HCT116 (cell line): ENCODE measurements at regions not wholly inside any gene's neighbourhood (a gene's known extent, or its start where the extent isn't known, plus 50 kb on each side); places are given as distances from the start of the nearest gene placed in this dataset.

Experiments used
- ATAC-seq: fragments of 200-7000 bp; cut with Tn5 transposase; 2 replicates; pipeline ENCODE4 v1.9.1; 2020; ENCODE audit warnings: mild to moderate bottlenecking, moderate library complexity
- BruUV-seq: library from RNA; stranded (reverse); fragments of 400-500 nt; replicated peaks from 2 replicates; lab custom pipeline; 2021; lab: Mats Ljungman, UMichigan
- CTCF ChIA-PET: fragments of 300-600 bp; sonication (Branson Sonifier 250); formaldehyde crosslinking; loops from one replicate; lab custom pipeline; 2021; ENCODE audit warnings: antibody characterized with exemption; lab: Charles Lee
- POLR2A ChIA-PET: fragments of 300-600, 350-600 bp; sonication (Branson Sonifier 250); formaldehyde crosslinking; loops from one replicate; lab custom pipeline; 2021; ENCODE audit warnings: antibody characterized with exemption; lab: Charles Lee
- RAD21 ChIA-PET, 2 experiments: fragments of 300-600 bp; sonication (Branson Sonifier 250); formaldehyde crosslinking; loops; one replicate each; lab custom pipeline; 2023; ENCODE audit warnings: low total read pairs in 2 of 2; ENCODE audit not compliant: uncharacterized antibody in 2 of 2, unreplicated experiment in 2 of 2, low non-redundant PET in 1 of 2; lab: Charles Lee
- DNase-seq: peaks from one replicate; pipeline ENCODE4 v3.0.0-alpha.2; 2010; ENCODE audit warnings: low read depth, low spot score
- H2AFZ ChIP-seq: fragments of 200-600 bp; shearing (Covaris generic), sonication (generic); 2 replicates; pipeline ENCODE4 v1.6.1; 2017; ENCODE audit warnings: low read depth, mixed run types, mixed read lengths, antibody characterized with exemption, low read length; ENCODE audit not compliant: poor library complexity, severe bottlenecking
- H3K27ac ChIP-seq: 2 replicates; pipeline ENCODE4 v1.5.1; 2012; ENCODE audit warnings: low read depth, low read length
- H3K27me3 ChIP-seq: fragments of 200-600 bp; sonication (generic); 2 replicates; pipeline ENCODE4 v1.6.1; 2016; ENCODE audit warnings: mixed run types, low read length, mixed read lengths; ENCODE audit not compliant: insufficient read depth
- H3K36me3 ChIP-seq, 2 experiments: fragments of 200-500 bp in 1 of 2; fragments of 200-600 bp in 1 of 2; sonication (Bioruptor generic) in 1 of 2; sonication (generic) in 1 of 2; 2 replicates each; pipeline versions ENCODE4 v1.5.1 to v1.6.1; 2014 to 2016; ENCODE audit warnings: low read length in 2 of 2, inconsistent platforms in 1 of 2, mixed read lengths in 1 of 2, mixed run types in 1 of 2; ENCODE audit not compliant: insufficient read depth in 2 of 2, control insufficient read depth in 1 of 2
- H3K4me1 ChIP-seq, 2 experiments: fragments of 200-600 bp in 1 of 2; sonication (generic) in 1 of 2; 2 replicates each; pipeline versions ENCODE4 v1.5.1 to v1.6.1; 2012 to 2017; ENCODE audit warnings: low read length in 2 of 2, inconsistent platforms in 1 of 2, mild to moderate bottlenecking in 1 of 2, mixed read lengths in 1 of 2, mixed run types in 1 of 2, moderate library complexity in 1 of 2; ENCODE audit not compliant: insufficient read depth in 2 of 2, control insufficient read depth in 1 of 2
- H3K4me2 ChIP-seq: fragments of 200-600 bp; sonication (generic); 2 replicates; pipeline ENCODE4 v1.6.1; 2017; ENCODE audit warnings: mixed run types, low read length, mixed read lengths
- H3K4me3 ChIP-seq, 2 experiments: fragments of 200-600 bp in 1 of 2; sonication (generic) in 1 of 2; replicated peaks in 1 of 2; 2 replicates each; pipeline ENCODE4 v1.5.1; 2011 to 2016; ENCODE audit warnings: low read length in 2 of 2, control low read depth in 1 of 2, low read depth in 1 of 2, mild to moderate bottlenecking in 1 of 2, mixed read lengths in 1 of 2, mixed run types in 1 of 2
- H3K79me2 ChIP-seq: fragments of 200-600 bp; sonication (generic); 2 replicates; pipeline ENCODE4 v1.6.1; 2017; ENCODE audit warnings: mild to moderate bottlenecking, mixed run types, low read length, moderate library complexity, mixed read lengths; ENCODE audit not compliant: insufficient read depth
- H3K9ac ChIP-seq: fragments of 200-600 bp; sonication (generic); 2 replicates; pipeline ENCODE4 v1.6.1; 2016; ENCODE audit warnings: low read length, mixed read lengths
- H3K9me2 ChIP-seq: fragments of 200-600 bp; sonication (generic), shearing (Covaris generic); 2 replicates; pipeline ENCODE4 v1.6.1; 2017; ENCODE audit warnings: mixed run types, mild to moderate bottlenecking, moderate library complexity; ENCODE audit not compliant: insufficient read depth
- H3K9me3 ChIP-seq, 2 experiments: fragments of 200-500 bp in 1 of 2; fragments of 200-600 bp in 1 of 2; sonication (Bioruptor generic) in 1 of 2; sonication (generic) in 1 of 2; 2 replicates each; pipeline ENCODE4 v1.6.1; 2014 to 2017; ENCODE audit warnings: low read length in 2 of 2, mixed read lengths in 2 of 2, inconsistent platforms in 1 of 2, low read depth in 1 of 2, mild to moderate bottlenecking in 1 of 2, mixed run types in 1 of 2, moderate library complexity in 1 of 2; ENCODE audit not compliant: control insufficient read depth in 1 of 2, insufficient read depth in 1 of 2
- H4K20me1 ChIP-seq: fragments of 200-600 bp; sonication (generic), shearing (Covaris generic); 2 replicates; pipeline ENCODE4 v1.6.1; 2017; ENCODE audit warnings: mixed run types, mild to moderate bottlenecking, moderate library complexity; ENCODE audit not compliant: insufficient read depth
- CBX3 ChIP-seq: IDR thresholded peaks from 2 replicates; pipeline ENCODE4 v1.6.1; 2012; ENCODE audit warnings: low read depth
- EGR1 ChIP-seq: IDR thresholded peaks from 2 replicates; pipeline ENCODE4 v1.6.1; 2012; ENCODE audit warnings: low read depth
- EZH2 ChIP-seq: fragments of 200-600 bp; sonication (generic); IDR thresholded peaks from 2 replicates; pipeline ENCODE4 v1.6.1; 2017; ENCODE audit warnings: antibody characterized with exemption, mixed run types
- FOSL1 ChIP-seq: IDR thresholded peaks from 2 replicates; pipeline ENCODE4 v1.6.1; 2012; ENCODE audit warnings: low read depth
- JUND ChIP-seq: IDR thresholded peaks from 2 replicates; pipeline ENCODE4 v1.6.1; 2012
- POLR2A ChIP-seq: IDR thresholded peaks from 2 replicates; pipeline ENCODE4 v1.7.0; 2011; ENCODE audit warnings: borderline replicate concordance; ENCODE audit not compliant: insufficient read depth, insufficient read length; ENCODE audit errors: extremely low read depth
- YY1 ChIP-seq: IDR thresholded peaks from 2 replicates; pipeline ENCODE4 v1.6.1; 2011; ENCODE audit warnings: low read length, low read depth, moderate library complexity, mild to moderate bottlenecking; ENCODE audit not compliant: insufficient replicate concordance; ENCODE audit errors: extremely low read depth
- ZFX ChIP-seq: fragments of 450-650 bp; IDR thresholded peaks from 2 replicates; pipeline ENCODE4 v1.6.1; 2017
- intact Hi-C: fragments of 100-400 bp; cut with micrococcal nuclease; formaldehyde crosslinking; loops from 2 replicates; pipeline ENCODE4 v1.10.0; 2022
- TF ChIP-seq, protein P1 (sequence below): IDR thresholded peaks from 2 replicates; pipeline ENCODE4 v1.6.1; 2012
- TF ChIP-seq, protein P2 (sequence below): IDR thresholded peaks from 2 replicates; pipeline ENCODE4 v1.6.1; 2012; ENCODE audit warnings: low read depth

DNA sequence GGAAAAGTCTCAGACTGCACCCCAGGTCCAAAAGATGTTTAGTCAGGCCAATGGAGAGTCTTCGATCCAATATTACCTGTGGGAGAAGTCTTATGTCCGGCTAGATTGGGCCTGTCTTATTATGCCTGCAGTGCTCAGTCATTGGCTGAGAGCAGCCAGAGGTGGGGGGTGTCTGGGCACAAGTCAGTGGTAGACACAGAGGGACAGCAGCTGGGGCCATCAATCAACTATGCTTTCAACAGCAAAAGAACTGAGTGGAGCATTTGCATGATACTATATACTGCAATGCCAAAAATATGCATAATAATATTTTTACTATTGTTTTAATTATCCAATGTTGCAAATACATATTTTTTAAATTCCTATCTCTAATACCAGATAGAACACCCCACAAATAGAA, 298.6 kb upstream of the CDH20 start:
- no peak overlapping the region for H2AFZ ChIP-seq
- H4K20me1 ChIP-seq, result no peaks in the 10 kb centered on the region
- H3K27ac ChIP-seq, result no peak overlapping the region
- BruUV-seq, result no TSS peak
- no peak overlapping the region for H3K4me3 ChIP-seq
- CTCF ChIA-PET, result no interaction called here
- peaks cover 0 to 5% of the 10 kb centered on the region in 2 experiments; a peak in 1 of 4 replicates for H3K9me3 ChIP-seq
- TF ChIP-seq, protein P1, sequence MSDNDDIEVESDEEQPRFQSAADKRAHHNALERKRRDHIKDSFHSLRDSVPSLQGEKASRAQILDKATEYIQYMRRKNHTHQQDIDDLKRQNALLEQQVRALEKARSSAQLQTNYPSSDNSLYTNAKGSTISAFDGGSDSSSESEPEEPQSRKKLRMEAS, result no peak
- TF ChIP-seq ZFX (no peak), EGR1 (no peak), JUND (no peak), POLR2A (no peak), EZH2 (no peak), FOSL1 (no peak), YY1 (no peak), CBX3 (no peak)
- TF ChIP-seq, protein P2, sequence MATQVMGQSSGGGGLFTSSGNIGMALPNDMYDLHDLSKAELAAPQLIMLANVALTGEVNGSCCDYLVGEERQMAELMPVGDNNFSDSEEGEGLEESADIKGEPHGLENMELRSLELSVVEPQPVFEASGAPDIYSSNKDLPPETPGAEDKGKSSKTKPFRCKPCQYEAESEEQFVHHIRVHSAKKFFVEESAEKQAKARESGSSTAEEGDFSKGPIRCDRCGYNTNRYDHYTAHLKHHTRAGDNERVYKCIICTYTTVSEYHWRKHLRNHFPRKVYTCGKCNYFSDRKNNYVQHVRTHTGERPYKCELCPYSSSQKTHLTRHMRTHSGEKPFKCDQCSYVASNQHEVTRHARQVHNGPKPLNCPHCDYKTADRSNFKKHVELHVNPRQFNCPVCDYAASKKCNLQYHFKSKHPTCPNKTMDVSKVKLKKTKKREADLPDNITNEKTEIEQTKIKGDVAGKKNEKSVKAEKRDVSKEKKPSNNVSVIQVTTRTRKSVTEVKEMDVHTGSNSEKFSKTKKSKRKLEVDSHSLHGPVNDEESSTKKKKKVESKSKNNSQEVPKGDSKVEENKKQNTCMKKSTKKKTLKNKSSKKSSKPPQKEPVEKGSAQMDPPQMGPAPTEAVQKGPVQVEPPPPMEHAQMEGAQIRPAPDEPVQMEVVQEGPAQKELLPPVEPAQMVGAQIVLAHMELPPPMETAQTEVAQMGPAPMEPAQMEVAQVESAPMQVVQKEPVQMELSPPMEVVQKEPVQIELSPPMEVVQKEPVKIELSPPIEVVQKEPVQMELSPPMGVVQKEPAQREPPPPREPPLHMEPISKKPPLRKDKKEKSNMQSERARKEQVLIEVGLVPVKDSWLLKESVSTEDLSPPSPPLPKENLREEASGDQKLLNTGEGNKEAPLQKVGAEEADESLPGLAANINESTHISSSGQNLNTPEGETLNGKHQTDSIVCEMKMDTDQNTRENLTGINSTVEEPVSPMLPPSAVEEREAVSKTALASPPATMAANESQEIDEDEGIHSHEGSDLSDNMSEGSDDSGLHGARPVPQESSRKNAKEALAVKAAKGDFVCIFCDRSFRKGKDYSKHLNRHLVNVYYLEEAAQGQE, result no peak
- H3K4me2 ChIP-seq, result no peak overlapping the region
- H3K36me3 ChIP-seq, result no peaks in the 10 kb centered on the region
- DNase-seq (no peak), ATAC-seq (no peak)
- RAD21 ChIA-PET, result no interaction called here
- POLR2A ChIA-PET, result no interaction called here
- H3K79me2 ChIP-seq, result no peaks in the 10 kb centered on the region
- H3K9me2 ChIP-seq, result no peaks in the 10 kb centered on the region
- H3K4me1 ChIP-seq, result no peaks in the 10 kb centered on the region
- no peaks in the 10 kb centered on the region for H3K27me3 ChIP-seq
- no peak overlapping the region for H3K9ac ChIP-seq
- intact Hi-C loops, result no loop called here
